ENCODE measurements at regions not wholly inside any gene's neighbourhood (a gene's known extent, or its start where the extent isn't known, plus 50 kb on each side); places are given as distances from the start of the nearest gene placed in this dataset.

DNA sequence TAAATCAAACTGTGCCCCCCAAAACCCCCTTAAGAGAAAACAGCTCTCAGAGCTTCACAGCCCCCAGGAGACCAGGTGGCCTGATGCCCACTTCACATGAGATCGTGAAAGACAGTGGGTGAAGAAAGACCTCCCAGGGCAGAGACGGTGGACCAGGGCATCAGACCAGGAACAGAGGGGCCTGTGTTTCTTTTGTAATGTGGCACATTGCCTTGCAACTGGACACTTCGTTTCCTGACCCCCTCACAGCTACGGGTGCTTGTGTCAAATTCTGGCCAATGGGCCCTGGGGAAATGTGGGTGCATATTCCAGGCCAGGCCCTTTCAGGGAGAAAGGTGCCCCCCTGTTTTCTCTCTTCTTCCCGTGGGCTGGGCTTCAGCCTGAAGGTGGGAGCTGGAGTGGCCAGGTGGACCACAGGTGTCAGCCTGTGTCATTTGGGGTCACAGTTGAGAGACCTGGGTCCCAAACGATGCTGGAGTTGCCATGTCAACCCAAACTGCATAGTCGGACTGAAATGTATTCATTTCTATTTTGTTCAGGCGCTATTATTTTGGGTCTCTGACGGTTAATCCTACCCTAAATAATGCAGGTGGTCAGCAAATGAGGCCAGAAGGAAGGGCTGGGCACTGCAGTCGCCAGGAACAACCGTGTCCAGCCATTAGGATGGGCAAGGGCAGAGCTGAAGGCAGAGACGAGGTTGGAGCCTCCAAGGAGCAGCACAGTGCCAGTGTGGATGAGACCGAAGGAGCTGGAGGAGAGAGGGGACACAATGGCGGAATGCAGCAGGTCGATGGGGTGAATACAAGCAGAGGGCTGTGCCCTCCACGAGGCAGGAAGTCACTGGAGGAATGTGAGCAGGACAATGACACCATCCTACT is 338.2 kb downstream of the EIPR1 start:
- TF ChIP-seq CTCF (IDR thresholded peaks at IDR 0.05; ENCODE audit: low read depth, low read length, missing control alignments) = no peak
- DNase-seq (ENCODE audit: low read depth) = no peak
- in situ Hi-C loops (cut with HindIII; ENCODE audit: low sequenced_read_pairs) = no loop called here
- H3K4me3 ChIP-seq (ENCODE audit: low read depth, low read length) = no peak overlapping the region

GRCh38 chr2:3038636-3039035 is 339.0 kb downstream of the EIPR1 start:
- in situ Hi-C loops (cut with HindIII; ENCODE audit: low sequenced_read_pairs) = no loop called here
- TF ChIP-seq CTCF (IDR thresholded peaks at IDR 0.05; ENCODE audit: low read depth, low read length, missing control alignments) = no peak
- DNase-seq (ENCODE audit: low read depth) = no peak
- no peak overlapping the region for H3K4me3 ChIP-seq (ENCODE audit: low read depth, low read length)

- H3K4me3 ChIP-seq (ENCODE audit: low read depth, low read length) = no peak overlapping the region
- DNase-seq (ENCODE audit: low read depth) = no peak
- in situ Hi-C loops (cut with HindIII; ENCODE audit: low sequenced_read_pairs) = no loop called here
- no peak for TF ChIP-seq CTCF (IDR thresholded peaks at IDR 0.05; ENCODE audit: low read depth, low read length, missing control alignments)
Observed at GRCh38 chr2:3037196-3038194, 340.1 kb downstream of the EIPR1 start.

GRCh38 chr2:3036432-3037125 is 341.0 kb downstream of the EIPR1 start:
- H3K4me3 ChIP-seq (ENCODE audit: low read depth, low read length) = no peak overlapping the region
- TF ChIP-seq CTCF (IDR thresholded peaks at IDR 0.05; ENCODE audit: low read depth, low read length, missing control alignments) = no peak
- in situ Hi-C loops (cut with HindIII; ENCODE audit: low sequenced_read_pairs) = no loop called here
- no peak for DNase-seq (ENCODE audit: low read depth)

DNA sequence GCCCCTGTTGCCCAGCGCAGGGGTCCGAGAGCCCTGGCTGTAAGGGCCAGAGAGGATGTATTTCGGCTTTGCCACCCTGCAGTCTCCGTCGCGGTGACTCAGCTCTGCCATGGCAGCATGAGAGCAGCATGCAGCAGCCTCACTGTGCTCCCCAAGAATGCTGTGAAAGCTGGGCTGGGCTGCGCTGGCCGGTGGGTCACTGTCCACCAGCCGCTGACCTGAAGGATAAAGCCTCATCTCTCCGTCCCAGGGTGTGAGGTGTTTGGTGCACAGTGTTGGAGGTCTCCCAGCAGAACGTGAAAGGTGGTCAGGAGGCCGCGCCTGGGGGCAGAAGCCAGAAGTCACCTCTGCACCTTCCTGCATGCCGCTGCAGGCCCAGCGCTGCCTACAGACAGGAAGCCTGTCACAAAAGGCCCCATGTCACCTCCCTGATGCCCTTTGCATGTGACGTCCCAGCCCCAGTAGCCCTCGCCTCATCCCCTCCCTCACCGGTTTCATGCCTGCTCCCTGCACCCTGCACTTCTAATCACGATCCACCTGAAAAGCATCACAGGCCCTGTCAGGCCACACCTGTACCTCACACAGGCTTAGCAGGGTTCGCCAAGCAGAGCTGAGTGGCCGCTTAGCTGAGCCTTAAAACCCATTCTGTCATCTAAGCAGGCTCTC is 342.1 kb downstream of the EIPR1 start:
- no peak for TF ChIP-seq CTCF (IDR thresholded peaks at IDR 0.05; ENCODE audit: low read depth, low read length, missing control alignments)
- no peak for DNase-seq (ENCODE audit: low read depth)
- in situ Hi-C loops (cut with HindIII; ENCODE audit: low sequenced_read_pairs) = no loop called here
- no peak overlapping the region for H3K4me3 ChIP-seq (ENCODE audit: low read depth, low read length)

Measured in astrocyte of the cerebellum (primary cell).